IPS-15b (cell line): ENCODE measurements at regions not wholly inside any gene's neighbourhood (a gene's known extent, or its start where the extent isn't known, plus 50 kb on each side); places are given as distances from the start of the nearest gene placed in this dataset.
A peak's percentile ranks its signal among the peaks of the same experiment; 100 is the strongest.

Source experiments
- H3K27me3 ChIP-seq: one replicate; pipeline ENCODE4 v1.6.1; 2013; ENCODE audit warnings: low read length; ENCODE audit not compliant: control insufficient read depth, insufficient read depth
- H3K36me3 ChIP-seq: one replicate; pipeline ENCODE4 v1.6.1; 2013; ENCODE audit warnings: low read length; ENCODE audit not compliant: control insufficient read depth, insufficient read depth
- H3K4me1 ChIP-seq: one replicate; pipeline ENCODE4 v1.6.1; 2013; ENCODE audit warnings: mild to moderate bottlenecking, low read length; ENCODE audit not compliant: control insufficient read depth, insufficient read depth
- H3K4me3 ChIP-seq: one replicate; pipeline ENCODE4 v1.5.1; 2013; ENCODE audit warnings: low read depth, low read length
- H3K9ac ChIP-seq: one replicate; pipeline ENCODE4 v1.6.1; 2013; ENCODE audit warnings: low read depth, mild to moderate bottlenecking, low read length
- H3K9me3 ChIP-seq: one replicate; pipeline ENCODE4 v1.6.1; 2013; ENCODE audit warnings: mild to moderate bottlenecking, low read length; ENCODE audit not compliant: control insufficient read depth, insufficient read depth

DNA sequence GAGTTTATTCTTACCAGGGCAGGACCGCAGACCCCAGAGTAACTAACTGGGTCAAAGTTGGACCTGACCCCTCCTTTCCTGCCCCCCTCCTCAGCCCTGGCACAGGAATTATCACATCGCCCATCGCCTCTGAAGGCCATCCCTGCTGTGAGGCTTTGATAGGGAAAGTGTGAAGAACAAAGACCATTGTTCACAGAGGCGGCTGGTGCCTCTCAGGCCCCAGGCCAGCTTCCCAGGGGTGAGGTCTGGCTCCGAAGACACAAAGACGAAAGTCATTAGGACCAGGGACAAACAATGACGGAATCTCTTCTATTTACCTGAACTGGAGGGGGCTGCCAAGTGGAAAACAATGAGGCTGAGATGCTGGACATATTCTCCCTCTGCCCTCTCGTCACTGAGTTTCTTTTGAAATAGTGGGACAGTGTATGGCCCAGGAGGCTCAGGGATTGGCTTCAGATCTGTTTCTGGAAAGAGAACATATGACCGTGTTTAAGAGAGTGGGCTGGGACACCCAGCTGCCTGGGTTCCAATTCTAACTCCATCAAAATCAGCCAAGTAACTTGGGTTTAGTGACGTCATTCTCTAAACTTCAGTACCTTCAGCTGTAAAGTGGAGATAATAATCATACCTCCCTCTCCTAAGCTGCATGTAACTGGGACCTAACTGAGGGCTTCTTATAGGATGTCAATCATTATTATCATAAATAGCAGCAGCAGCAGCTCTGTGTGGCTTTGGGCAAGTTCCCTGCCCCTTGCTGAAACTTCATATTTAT, 769.4 kb downstream of the MED13L start:
- Histone ChIP-seq H3K27me3 (peaks cover 11% of the 10 kb centered on the region), H3K9me3 (no peaks in the 10 kb centered on the region), H3K4me3 (peak overlapping the region; percentile 24), H3K36me3 (no peaks in the 10 kb centered on the region), H3K9ac (no peak overlapping the region), H3K4me1 (peaks cover 17% of the 10 kb centered on the region)

DNA sequence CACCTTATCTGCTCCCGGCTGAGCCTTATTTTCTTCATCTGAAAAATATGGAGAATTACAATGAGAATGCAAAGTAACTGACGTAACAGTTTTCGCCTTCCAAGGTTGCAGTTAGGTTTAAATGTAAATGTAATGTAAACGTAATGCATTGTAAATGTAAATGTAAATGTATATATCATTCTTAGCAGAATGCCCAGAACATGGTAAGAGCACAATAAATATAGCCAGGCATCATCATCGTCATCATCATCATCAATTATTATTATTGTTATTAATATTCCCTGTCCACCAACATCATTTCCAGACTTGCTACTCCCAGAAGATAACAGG, 770.0 kb downstream of the MED13L start:
- peaks cover 17% of the 10 kb centered on the region for H3K4me1 ChIP-seq
- no peaks in the 10 kb centered on the region for H3K36me3 ChIP-seq
- H3K4me3 ChIP-seq, result peak overlapping the region; percentile 24
- H3K9me3 ChIP-seq, result no peaks in the 10 kb centered on the region
- H3K9ac ChIP-seq, result peak overlapping the region; percentile 9
- H3K27me3 ChIP-seq, result peaks cover 11% of the 10 kb centered on the region

DNA sequence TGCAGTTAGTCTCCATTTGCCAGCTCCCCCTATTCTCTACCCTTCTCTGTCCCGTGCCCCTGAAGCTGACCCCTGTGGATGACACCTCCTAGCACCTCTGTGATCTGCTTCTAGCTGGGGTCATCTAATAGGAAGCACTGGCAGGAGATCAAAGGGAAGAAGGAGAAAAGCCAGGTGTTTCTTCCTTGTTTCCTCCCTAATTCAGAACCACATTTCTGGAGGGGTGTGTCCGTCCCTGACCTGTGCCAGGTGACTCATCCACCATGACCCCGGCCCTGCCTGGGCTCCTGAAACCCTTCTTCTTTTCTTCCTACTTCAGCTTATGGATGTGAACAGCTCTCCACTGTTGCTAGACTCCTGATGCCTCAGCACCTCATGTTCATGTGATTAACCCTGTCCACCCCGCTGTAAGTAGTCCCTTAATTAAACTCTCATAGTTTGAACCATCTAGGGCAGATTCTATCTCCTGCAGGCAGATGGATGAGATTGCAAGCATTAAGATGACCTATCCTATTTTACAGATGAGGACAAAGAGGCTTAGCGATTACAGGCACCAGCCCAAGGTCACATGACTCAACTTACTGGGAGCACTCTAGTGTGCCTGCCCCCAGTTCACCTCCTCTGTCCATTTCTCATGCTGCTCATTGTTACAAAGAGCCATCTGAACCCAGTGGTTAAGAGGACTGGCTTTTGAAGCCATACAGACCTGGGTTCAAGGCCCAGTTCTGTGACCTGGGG, 770.5 kb downstream of the MED13L start:
- Histone ChIP-seq H3K9ac (peak overlapping the region; percentile 9), H3K36me3 (no peaks in the 10 kb centered on the region), H3K27me3 (peaks cover 11% of the 10 kb centered on the region), H3K4me1 (peaks cover 17% of the 10 kb centered on the region), H3K4me3 (peak overlapping the region; percentile 24), H3K9me3 (no peaks in the 10 kb centered on the region)

DNA sequence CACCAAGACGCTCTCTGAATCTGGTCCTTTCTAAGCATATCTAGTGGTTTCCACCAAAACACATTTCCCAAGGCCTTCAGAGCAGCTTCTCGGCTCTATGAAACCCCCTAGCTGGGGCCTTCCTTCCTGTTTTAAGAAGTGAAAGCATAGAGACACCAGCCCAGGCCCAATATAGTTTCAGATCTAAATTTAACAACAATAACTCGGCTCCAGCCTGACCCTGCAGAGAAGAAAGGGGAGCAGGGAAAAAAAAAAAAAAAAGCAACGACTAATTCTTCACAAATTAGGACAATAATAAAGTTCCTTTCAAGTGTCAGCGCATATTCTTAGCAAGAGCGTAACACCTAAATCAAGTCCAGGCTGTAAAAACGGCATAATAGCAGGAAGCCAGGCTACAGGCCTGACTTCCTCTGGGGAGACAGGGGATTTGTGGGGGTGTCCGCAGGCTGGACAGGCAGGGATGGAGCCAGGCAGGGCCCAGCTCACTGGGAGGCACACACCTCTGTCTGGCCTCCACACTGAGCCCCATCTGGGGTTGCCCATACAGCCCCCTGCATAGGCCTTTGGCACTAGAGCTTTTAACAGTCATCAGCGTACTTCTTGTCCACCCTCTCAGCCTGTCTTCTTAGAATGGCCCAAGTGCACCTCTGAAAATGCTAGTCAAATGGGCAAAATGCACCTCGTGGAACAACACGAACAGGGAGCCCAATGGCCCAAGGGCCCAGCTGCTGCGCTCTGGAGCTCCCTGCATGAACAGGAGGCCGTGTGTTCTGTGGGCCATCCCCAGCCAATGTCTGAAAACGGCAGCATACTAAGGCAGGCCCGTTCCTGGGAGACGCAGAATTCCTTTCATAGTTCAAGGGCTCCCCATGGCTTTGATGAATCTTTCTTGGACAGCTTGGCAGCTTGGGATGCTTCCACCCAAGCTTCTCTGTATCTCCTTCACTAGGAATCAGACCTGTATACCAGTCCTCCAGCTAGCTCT, 772.9 kb downstream of the MED13L start:
- H3K9ac ChIP-seq, result no peak overlapping the region
- no peaks in the 10 kb centered on the region for H3K9me3 ChIP-seq
- peaks cover 7% of the 10 kb centered on the region for H3K27me3 ChIP-seq
- no peak overlapping the region for H3K4me3 ChIP-seq
- H3K4me1 ChIP-seq, result peaks cover 17% of the 10 kb centered on the region
- no peaks in the 10 kb centered on the region for H3K36me3 ChIP-seq

DNA sequence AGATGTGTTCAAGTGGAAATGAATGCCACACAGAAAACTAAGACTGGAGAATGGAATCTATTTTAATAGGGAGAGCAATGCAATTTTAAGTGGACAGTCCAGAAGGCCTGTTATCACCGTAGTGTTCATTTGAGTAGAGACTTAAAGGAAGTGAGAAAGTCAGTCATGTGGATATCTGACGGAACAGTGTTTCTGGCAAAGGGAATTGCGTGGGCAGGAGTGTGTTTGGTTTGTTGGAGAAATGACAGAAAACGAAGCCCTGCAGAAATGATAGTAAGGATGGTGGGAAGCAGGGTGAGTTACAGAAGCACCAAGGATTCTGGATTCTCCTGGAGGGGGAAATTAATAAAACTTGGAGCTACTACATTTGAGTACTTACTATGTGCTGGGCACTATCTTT, 776.6 kb downstream of the MED13L start:
- H3K27me3 ChIP-seq, result no peaks in the 10 kb centered on the region
- no peak overlapping the region for H3K9ac ChIP-seq
- no peaks in the 10 kb centered on the region for H3K9me3 ChIP-seq
- no peaks in the 10 kb centered on the region for H3K36me3 ChIP-seq
- no peak overlapping the region for H3K4me3 ChIP-seq
- H3K4me1 ChIP-seq, result no peaks in the 10 kb centered on the region

DNA sequence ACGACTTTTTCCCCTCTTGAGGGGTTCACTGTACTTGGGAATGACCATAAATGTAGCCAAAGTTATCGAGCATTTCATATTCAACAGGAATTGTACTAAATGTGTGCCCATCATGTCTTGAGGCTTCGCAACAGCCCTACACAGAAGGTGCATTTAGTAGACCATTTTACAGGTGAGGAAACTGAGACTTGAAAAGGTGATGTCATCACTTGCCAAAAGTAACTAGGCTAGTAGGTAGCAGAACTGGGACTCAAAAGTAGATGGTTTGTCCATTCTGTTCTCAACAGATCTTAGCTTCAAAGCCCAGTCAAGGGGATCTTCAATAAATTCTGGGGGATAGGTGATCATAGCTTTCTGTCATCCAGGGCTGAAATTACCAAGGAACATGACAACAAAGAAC, 782.2 kb downstream of the MED13L start:
- Histone ChIP-seq H3K4me3 (no peak overlapping the region), H3K27me3 (no peaks in the 10 kb centered on the region), H3K4me1 (no peaks in the 10 kb centered on the region), H3K9me3 (no peaks in the 10 kb centered on the region), H3K36me3 (no peaks in the 10 kb centered on the region), H3K9ac (no peak overlapping the region)

DNA sequence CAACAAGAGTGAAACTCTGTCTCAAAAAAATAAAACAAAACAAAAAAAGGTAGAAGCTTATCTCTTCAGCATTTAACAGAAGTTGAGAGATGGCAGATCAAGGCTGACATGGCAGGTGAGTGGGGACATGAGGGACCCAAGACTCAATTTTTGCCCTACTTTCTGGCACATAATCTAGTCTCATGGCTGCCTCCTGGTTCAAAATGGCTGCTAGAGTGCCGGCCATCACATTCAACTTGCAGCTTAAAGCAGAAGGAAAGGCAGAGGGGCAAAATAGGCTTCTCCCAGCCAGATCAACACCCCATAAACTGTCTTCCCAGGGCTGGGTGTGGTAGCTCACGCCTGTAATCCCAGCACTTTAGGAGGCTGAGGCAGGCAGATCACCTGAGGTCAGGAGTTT, 784.9 kb downstream of the MED13L start:
- Histone ChIP-seq H3K9ac (no peak overlapping the region), H3K9me3 (no peaks in the 10 kb centered on the region), H3K36me3 (no peaks in the 10 kb centered on the region), H3K27me3 (no peaks in the 10 kb centered on the region), H3K4me3 (no peak overlapping the region), H3K4me1 (no peaks in the 10 kb centered on the region)

DNA sequence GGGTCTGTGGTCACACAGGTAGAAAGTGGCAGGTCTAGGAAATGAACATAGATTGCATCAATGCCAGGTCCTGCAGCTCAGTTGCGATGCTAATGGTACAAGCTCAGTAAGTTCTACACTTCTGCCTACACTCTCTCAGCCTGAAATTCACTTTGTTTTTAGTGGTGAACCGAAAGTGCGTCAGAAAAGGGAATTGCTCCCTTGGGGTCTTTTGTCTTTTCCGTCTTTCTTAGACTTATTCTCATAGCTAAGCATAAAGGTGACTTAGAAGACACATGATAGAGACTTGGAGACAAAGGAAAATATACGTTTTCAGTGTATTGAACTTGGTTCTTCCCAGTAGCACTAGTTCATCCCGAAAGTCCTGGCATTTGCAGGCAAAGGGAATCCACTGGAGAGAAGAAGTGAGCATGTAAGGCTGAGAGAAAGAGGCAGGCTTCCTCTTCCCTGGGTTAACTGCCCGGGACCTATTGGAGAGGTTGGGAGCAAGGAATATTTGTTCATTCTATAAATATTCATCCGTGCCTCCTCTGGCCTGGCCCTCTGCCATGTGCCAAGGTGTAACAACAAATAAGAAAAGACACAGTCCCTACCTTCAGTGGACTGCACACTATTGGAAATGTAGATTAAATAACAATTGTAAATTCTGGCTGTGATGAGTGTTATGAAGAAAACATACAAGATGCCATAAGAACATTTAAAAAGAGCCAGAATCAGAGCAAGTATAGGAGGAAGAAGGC, 785.8 kb downstream of the MED13L start:
- Histone ChIP-seq H3K4me1 (no peaks in the 10 kb centered on the region), H3K36me3 (no peaks in the 10 kb centered on the region), H3K9ac (no peak overlapping the region), H3K27me3 (no peaks in the 10 kb centered on the region), H3K4me3 (no peak overlapping the region), H3K9me3 (no peaks in the 10 kb centered on the region)

DNA sequence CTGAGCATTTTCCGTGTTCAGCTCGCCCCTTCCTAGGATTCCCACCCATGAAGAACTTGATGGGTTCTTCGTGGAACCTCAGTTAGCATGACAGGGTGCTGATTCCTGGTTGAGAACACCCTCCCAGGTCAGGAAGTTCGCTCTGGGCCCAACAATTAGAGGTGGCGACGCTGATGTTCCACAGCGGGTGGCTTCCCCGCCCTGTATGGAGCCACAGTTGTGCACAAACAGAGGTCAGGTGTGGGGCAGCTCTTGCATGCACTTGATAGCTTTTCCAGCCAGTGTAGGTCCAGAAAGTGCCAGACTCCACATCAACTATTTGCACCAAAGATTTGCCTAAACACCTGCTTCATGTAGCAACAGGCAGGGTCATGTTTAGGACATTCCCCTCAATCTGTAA, 788.2 kb downstream of the MED13L start:
- no peak overlapping the region for H3K9ac ChIP-seq
- no peaks in the 10 kb centered on the region for H3K36me3 ChIP-seq
- no peaks in the 10 kb centered on the region for H3K4me1 ChIP-seq
- no peak overlapping the region for H3K4me3 ChIP-seq
- no peaks in the 10 kb centered on the region for H3K27me3 ChIP-seq
- H3K9me3 ChIP-seq, result no peaks in the 10 kb centered on the region

DNA sequence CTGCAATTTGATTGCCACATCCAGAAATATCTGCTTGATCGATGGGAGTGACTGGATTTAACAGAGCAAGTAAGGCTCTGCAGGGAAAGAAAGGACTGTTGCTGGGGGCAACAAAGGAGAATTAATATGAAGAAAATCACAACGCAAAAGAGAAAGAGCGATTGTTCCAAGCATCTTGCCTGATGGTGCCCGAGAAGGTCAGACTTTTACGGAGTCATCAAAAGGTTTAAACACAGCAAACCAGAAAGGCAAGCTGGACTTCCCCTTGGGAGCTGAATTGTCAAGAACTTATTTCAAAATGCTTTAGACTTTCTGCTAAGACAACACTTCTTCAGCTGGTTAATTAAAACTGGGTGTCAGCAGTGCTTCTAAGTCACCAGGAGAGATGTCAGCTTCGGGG, 791.5 kb downstream of the MED13L start:
- Histone ChIP-seq H3K4me3 (no peak overlapping the region), H3K9ac (no peak overlapping the region), H3K36me3 (no peaks in the 10 kb centered on the region), H3K4me1 (no peaks in the 10 kb centered on the region), H3K27me3 (no peaks in the 10 kb centered on the region), H3K9me3 (no peaks in the 10 kb centered on the region)

DNA sequence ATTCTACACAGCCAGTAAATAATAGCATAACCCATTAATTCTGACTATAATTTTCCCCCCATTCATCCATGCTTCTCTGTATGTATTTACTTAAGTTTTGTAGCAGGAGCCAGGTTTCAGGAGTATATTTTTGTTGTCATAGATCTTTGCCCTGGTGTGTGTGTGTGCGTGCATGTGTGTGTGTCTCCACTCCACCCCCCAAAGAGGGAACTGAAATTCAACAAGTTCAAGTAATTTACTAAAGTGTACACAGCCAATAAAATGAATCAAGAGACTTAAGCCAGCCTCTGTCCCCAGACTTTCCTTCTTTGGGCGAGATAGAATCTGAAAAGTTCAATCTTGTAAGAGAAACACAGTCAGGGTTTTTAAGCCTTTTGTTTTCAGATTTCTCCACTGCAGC, 792.0 kb downstream of the MED13L start:
- Histone ChIP-seq H3K36me3 (no peaks in the 10 kb centered on the region), H3K4me3 (no peak overlapping the region), H3K9me3 (no peaks in the 10 kb centered on the region), H3K9ac (no peak overlapping the region), H3K27me3 (no peaks in the 10 kb centered on the region), H3K4me1 (no peaks in the 10 kb centered on the region)
